Stomach (tissue), 4 donors: ENCODE measurements at regions not wholly inside any gene's neighbourhood (a gene's known extent, or its start where the extent isn't known, plus 50 kb on each side); places are given as distances from the start of the nearest gene placed in this dataset.

Experiments used
- EP300 ChIP-seq: sonication (generic); formaldehyde crosslinking; IDR thresholded peaks from one replicate; pipeline ENCODE4 v1.6.1; 2017; ENCODE audit warnings: antibody characterized with exemption
- POLR2A ChIP-seq, 4 donors: fragments of 450-650 bp; IDR thresholded peaks; one replicate each; pipeline ENCODE4 v1.6.1; 2016; ENCODE audit warnings: antibody characterized with exemption in 4 of 4, control low read depth in 2 of 4, mild to moderate bottlenecking in 1 of 4, moderate library complexity in 1 of 4
- POLR2AphosphoS5 ChIP-seq, 3 donors: sonication (generic); formaldehyde crosslinking; IDR thresholded peaks; one replicate each; pipeline ENCODE4 v1.6.1; 2016; ENCODE audit warnings: antibody characterized with exemption in 3 of 3
- TF ChIP-seq, protein P1 (sequence below), 7 experiments: fragments of 450-650 bp in 4 of 7; fragments of 200-600 bp in 3 of 7; sonication (generic) in 3 of 7; IDR thresholded peaks; one replicate each; pipeline ENCODE4 v1.5.1; 2016 to 2019; ENCODE audit warnings: antibody characterized with exemption in 7 of 7, control low read depth in 2 of 7, mild to moderate bottlenecking in 1 of 7

DNA sequence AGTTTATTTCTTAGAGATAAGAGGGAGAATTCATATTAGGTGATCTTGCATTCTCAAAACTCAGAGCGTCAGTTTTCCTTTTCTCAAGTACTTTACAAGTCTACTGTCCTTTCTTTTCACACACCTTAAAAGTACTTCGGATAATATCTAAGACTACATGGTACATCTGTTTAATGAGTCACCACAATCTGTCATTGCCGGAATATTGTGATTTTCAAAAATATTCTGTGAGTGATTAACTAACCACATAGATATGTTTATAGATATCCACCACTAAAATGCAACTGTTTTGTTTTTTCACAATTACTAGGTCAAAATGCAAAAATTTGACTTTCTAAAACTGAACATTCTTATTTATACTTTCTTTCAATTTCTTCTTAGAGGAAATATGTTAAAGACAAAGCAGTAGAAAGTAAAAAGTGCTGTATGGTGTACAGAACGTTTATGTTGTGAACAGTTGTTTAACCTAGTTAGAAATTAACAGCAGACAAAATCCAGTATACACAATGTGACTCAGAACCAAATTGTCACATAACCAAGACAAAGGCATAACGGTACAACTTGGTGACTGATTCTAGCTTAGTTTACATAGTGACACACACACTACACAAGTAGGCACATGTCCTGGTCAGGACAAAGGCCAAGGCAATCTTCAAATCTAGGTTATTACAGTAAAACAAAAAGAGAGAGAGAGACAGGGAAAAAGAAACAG is 482.9 kb downstream of the NAF1 start:
- TF ChIP-seq POLR2A (IDR thresholded peaks at IDR 0.05) (no peak), EP300 (no peak), POLR2AphosphoS5 (IDR thresholded peaks at IDR 0.05) (peak in 2 of 3 donors; percentile 57 to 66)
- TF ChIP-seq, protein P1, sequence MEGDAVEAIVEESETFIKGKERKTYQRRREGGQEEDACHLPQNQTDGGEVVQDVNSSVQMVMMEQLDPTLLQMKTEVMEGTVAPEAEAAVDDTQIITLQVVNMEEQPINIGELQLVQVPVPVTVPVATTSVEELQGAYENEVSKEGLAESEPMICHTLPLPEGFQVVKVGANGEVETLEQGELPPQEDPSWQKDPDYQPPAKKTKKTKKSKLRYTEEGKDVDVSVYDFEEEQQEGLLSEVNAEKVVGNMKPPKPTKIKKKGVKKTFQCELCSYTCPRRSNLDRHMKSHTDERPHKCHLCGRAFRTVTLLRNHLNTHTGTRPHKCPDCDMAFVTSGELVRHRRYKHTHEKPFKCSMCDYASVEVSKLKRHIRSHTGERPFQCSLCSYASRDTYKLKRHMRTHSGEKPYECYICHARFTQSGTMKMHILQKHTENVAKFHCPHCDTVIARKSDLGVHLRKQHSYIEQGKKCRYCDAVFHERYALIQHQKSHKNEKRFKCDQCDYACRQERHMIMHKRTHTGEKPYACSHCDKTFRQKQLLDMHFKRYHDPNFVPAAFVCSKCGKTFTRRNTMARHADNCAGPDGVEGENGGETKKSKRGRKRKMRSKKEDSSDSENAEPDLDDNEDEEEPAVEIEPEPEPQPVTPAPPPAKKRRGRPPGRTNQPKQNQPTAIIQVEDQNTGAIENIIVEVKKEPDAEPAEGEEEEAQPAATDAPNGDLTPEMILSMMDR (IDR thresholded peaks at IDR 0.05), result no peak
